ENCODE measurements at regions not wholly inside any gene's neighbourhood (a gene's known extent, or its start where the extent isn't known, plus 50 kb on each side); places are given as distances from the start of the nearest gene placed in this dataset.

- DNase-seq (ENCODE audit: low read depth, low spot score) = no peak
Measured at GRCh38 chr5:142382186-142382585, 57.4 kb upstream of the SPRY4 start.

- DNase-seq (ENCODE audit: low read depth, low spot score) = no peak
Measured at GRCh38 chr5:142378737-142379634, 54.2 kb upstream of the SPRY4 start.

GRCh38 chr5:142375944-142376411 lies 51.2 kb upstream of the SPRY4 start:
- DNase-seq (ENCODE audit: low read depth, low spot score) = no peak
